ENCODE measurements at regions not wholly inside any gene's neighbourhood (a gene's known extent, or its start where the extent isn't known, plus 50 kb on each side); places are given as distances from the start of the nearest gene placed in this dataset.

- TF ChIP-seq POLR2AphosphoS5 (IDR thresholded peaks at IDR 0.05), result no peak
- no peak for TF ChIP-seq CTCF (IDR thresholded peaks at IDR 0.05)
- no peak for TF ChIP-seq EP300 (IDR thresholded peaks at IDR 0.05; ENCODE audit: low read depth)
- TF ChIP-seq POLR2A (IDR thresholded peaks at IDR 0.05), result no peak
Measured at GRCh38 chr2:12915787-12916186, 199.1 kb downstream of the TRIB2 start.
